Vagina (tissue), 2 donors: ENCODE measurements at regions not wholly inside any gene's neighbourhood (a gene's known extent, or its start where the extent isn't known, plus 50 kb on each side); places are given as distances from the start of the nearest gene placed in this dataset.

Source experiments
- DNase-seq, 2 donors: peaks; one replicate each; pipeline ENCODE4 v3.0.0-alpha.2; 2017; ENCODE audit errors: extremely low spot score in 2 of 2
- H3K27ac ChIP-seq: fragments of 200-600 bp; sonication (generic); one replicate; pipeline ENCODE4 v1.5.1; 2019
- H3K27me3 ChIP-seq: fragments of 200-600 bp; sonication (generic); one replicate; pipeline ENCODE4 v1.5.1; 2019
- H3K36me3 ChIP-seq, 2 donors: fragments of 200-600 bp; sonication (generic); one replicate each; pipeline ENCODE4 v1.5.1; 2017 to 2019
- H3K4me1 ChIP-seq: fragments of 200-600 bp; sonication (generic); one replicate; pipeline ENCODE4 v1.5.1; 2019
- H3K4me3 ChIP-seq, 2 donors: fragments of 200-600 bp; sonication (generic); 1 replicate in 1 of 2; 2 replicates in 1 of 2; pipeline ENCODE4 v1.5.1; 2016 to 2019
- H3K9me3 ChIP-seq: fragments of 200-600 bp; sonication (generic); one replicate; pipeline ENCODE4 v1.5.1; 2019
- CTCF ChIP-seq, 3 experiments: fragments of 450-650 bp in 2 of 3; fragments of 200-600 bp in 1 of 3; sonication (generic) in 1 of 3; IDR thresholded peaks; one replicate each; pipeline ENCODE4 v1.5.1; 2017 to 2019; ENCODE audit warnings: antibody characterized with exemption in 3 of 3, mild to moderate bottlenecking in 2 of 3, moderate library complexity in 2 of 3
- POLR2A ChIP-seq, 2 donors: fragments of 450-650 bp; IDR thresholded peaks; one replicate each; pipeline ENCODE4 v1.6.1; 2017; ENCODE audit warnings: antibody characterized with exemption in 2 of 2, mild to moderate bottlenecking in 2 of 2, moderate library complexity in 2 of 2
- POLR2AphosphoS5 ChIP-seq, 2 donors: sonication (generic); formaldehyde crosslinking; IDR thresholded peaks; one replicate each; pipeline ENCODE4 v1.9.0; 2017; ENCODE audit warnings: antibody characterized with exemption in 2 of 2, mild to moderate bottlenecking in 2 of 2, low read depth in 1 of 2; ENCODE audit not compliant: insufficient read depth in 1 of 2
- intact Hi-C: fragments of 100-400 bp; cut with DNase I; formaldehyde crosslinking; loops from one replicate; pipeline ENCODE4 v1.15.1; 2023

- intact Hi-C loops = no loop called here
- H3K27me3 ChIP-seq = no peaks in the 10 kb centered on the region
- no peak overlapping the region for H3K27ac ChIP-seq
- H3K9me3 ChIP-seq = no peaks in the 10 kb centered on the region
- H3K4me1 ChIP-seq = peaks cover 5% of the 10 kb centered on the region
- no peak for DNase-seq
- TF ChIP-seq POLR2A (IDR thresholded peaks at IDR 0.05) (no peak), POLR2AphosphoS5 (IDR thresholded peaks at IDR 0.05; ENCODE audit: insufficient read depth in 1 of 2, low read depth in 1 of 2) (no peak), CTCF (IDR thresholded peaks at IDR 0.05) (no peak)
- no peak overlapping the region for H3K4me3 ChIP-seq
- no peaks in the 10 kb centered on the region for H3K36me3 ChIP-seq
These were observed 222.6 kb downstream of the WDR11 start for GRCh38 chr10:121073728-121074127.

GRCh38 chr10:121076776-121077715 lies 225.9 kb downstream of the WDR11 start:
- H3K36me3 ChIP-seq = no peaks in the 10 kb centered on the region
- no peak for DNase-seq
- peaks cover 18% of the 10 kb centered on the region for H3K4me1 ChIP-seq
- TF ChIP-seq POLR2A (IDR thresholded peaks at IDR 0.05) (no peak), POLR2AphosphoS5 (IDR thresholded peaks at IDR 0.05; ENCODE audit: insufficient read depth in 1 of 2, low read depth in 1 of 2) (no peak), CTCF (IDR thresholded peaks at IDR 0.05) (no peak)
- no peaks in the 10 kb centered on the region for H3K27me3 ChIP-seq
- H3K9me3 ChIP-seq = no peaks in the 10 kb centered on the region
- intact Hi-C loops = no loop called here
- no peak overlapping the region for H3K4me3 ChIP-seq
- no peak overlapping the region for H3K27ac ChIP-seq

DNA sequence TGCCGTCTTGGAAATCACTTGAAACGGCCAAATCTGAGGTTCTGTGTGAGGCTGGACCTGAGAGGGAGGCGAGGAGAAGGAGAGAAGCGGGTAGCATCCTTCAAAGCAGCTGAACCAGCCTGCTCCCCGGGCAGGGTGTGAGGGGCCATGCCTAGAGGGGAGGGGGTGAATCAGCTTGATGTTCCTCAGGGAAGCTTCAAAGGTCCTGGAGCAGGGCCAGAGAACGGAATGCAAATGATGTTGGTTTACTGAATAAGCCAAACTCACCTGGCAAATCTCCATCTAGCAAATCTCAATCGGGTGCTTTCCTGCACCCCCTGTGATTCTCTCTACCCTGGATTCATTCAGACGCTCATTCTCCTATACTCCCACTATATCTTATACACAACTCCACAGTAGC lies 226.9 kb downstream of the WDR11 start:
- TF ChIP-seq POLR2AphosphoS5 (IDR thresholded peaks at IDR 0.05; ENCODE audit: insufficient read depth in 1 of 2, low read depth in 1 of 2) (no peak), POLR2A (IDR thresholded peaks at IDR 0.05) (no peak), CTCF (IDR thresholded peaks at IDR 0.05) (no peak)
- Histone ChIP-seq H3K9me3 (no peaks in the 10 kb centered on the region), H3K27ac (no peak overlapping the region), H3K4me3 (no peak overlapping the region), H3K36me3 (no peaks in the 10 kb centered on the region), H3K4me1 (peaks cover 18% of the 10 kb centered on the region), H3K27me3 (no peaks in the 10 kb centered on the region)
- no peak for DNase-seq
- intact Hi-C loops = no loop called here

DNA sequence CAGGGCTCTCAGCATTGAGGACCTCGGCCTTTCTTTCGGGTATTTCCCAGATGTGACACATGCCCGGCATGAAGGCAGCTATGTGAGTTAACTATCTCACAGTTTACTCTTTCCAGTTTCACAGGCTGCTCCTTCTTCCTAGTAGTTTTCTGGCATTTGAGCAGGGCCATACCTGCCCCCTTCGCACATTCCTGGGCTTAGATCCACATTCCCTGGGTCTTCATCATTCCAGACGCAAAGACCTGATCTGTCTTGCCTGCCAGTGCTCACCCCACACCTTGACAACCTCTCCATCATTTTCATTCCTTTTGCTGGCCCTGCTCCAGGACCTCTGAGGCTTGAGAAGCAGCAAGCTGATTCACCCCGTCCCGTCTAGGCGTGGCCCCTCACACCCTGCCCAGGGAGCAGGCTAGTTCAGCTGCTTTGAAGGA lies 227.5 kb downstream of the WDR11 start:
- TF ChIP-seq POLR2A (IDR thresholded peaks at IDR 0.05) = no peak
- TF ChIP-seq CTCF (IDR thresholded peaks at IDR 0.05) = no peak
- no peak for TF ChIP-seq POLR2AphosphoS5 (IDR thresholded peaks at IDR 0.05; ENCODE audit: insufficient read depth in 1 of 2, low read depth in 1 of 2)
- intact Hi-C loops = no loop called here
- Histone ChIP-seq H3K9me3 (no peaks in the 10 kb centered on the region), H3K4me3 (no peak overlapping the region), H3K27me3 (no peaks in the 10 kb centered on the region), H3K4me1 (peaks cover 18% of the 10 kb centered on the region), H3K27ac (no peak overlapping the region), H3K36me3 (no peaks in the 10 kb centered on the region)
- no peak for DNase-seq

DNA sequence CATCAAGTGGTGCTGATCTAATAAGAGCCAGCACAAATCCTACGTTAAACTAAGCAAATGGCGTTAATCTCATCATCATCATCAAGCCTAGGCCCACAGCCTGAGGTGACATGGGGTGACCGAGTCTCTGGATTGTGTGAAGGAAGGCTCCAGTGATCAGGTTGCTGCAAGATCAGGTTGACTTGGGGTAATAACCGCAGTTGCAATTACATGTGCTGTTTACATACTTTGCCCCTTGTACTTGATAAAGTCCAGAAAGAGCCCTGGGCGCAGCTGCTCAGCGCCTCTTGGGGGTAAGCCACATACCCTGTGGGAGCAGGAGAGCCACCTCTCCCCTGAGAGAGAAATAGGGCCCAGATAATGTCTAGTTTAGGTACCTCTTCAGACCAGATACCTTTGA lies 228.1 kb downstream of the WDR11 start:
- no peak overlapping the region for H3K27ac ChIP-seq
- no peaks in the 10 kb centered on the region for H3K36me3 ChIP-seq
- no peaks in the 10 kb centered on the region for H3K9me3 ChIP-seq
- DNase-seq = no peak
- H3K4me1 ChIP-seq = peaks cover 18% of the 10 kb centered on the region
- TF ChIP-seq POLR2AphosphoS5 (IDR thresholded peaks at IDR 0.05; ENCODE audit: insufficient read depth in 1 of 2, low read depth in 1 of 2) = no peak
- no peak for TF ChIP-seq POLR2A (IDR thresholded peaks at IDR 0.05)
- TF ChIP-seq CTCF (IDR thresholded peaks at IDR 0.05) = no peak
- H3K27me3 ChIP-seq = no peaks in the 10 kb centered on the region
- H3K4me3 ChIP-seq = no peak overlapping the region
- intact Hi-C loops = no loop called here
